Neural progenitor cell (in vitro differentiated cells): ENCODE measurements at regions not wholly inside any gene's neighbourhood (a gene's known extent, or its start where the extent isn't known, plus 50 kb on each side); places are given as distances from the start of the nearest gene placed in this dataset.
A peak's percentile ranks its signal among the peaks of the same experiment; 100 is the strongest.

Experiments used
- DNase-seq: peaks from one replicate; pipeline ENCODE4 v3.0.0-alpha.2; 2016; ENCODE audit warnings: low spot score
- H2AFZ ChIP-seq: fragments of 200-600 bp; sonication (generic); replicated peaks from 2 replicates; pipeline ENCODE4 v1.6.1; 2016; ENCODE audit warnings: antibody characterized with exemption
- H3F3A ChIP-seq: fragments of 200-600 bp; sonication (generic); 2 replicates; pipeline ENCODE4 v1.6.1; 2016; ENCODE audit warnings: antibody characterized with exemption, low read depth
- H3K27ac ChIP-seq: fragments of 200-600 bp; sonication (generic); 2 replicates; pipeline ENCODE4 v1.5.1; 2016; ENCODE audit warnings: mild to moderate bottlenecking
- H3K27me3 ChIP-seq: fragments of 200-600 bp; sonication (generic); 2 replicates; pipeline ENCODE4 v1.6.1; 2016; ENCODE audit warnings: mild to moderate bottlenecking, moderate library complexity
- H3K36me3 ChIP-seq: fragments of 200-600 bp; sonication (generic); 2 replicates; pipeline ENCODE4 v1.5.1; 2016
- H3K4me1 ChIP-seq: fragments of 200-600 bp; sonication (generic); 2 replicates; pipeline ENCODE4 v1.6.1; 2016; ENCODE audit warnings: mixed run types
- H3K4me2 ChIP-seq: fragments of 200-600 bp; sonication (generic); 2 replicates; pipeline ENCODE4 v1.6.1; 2016
- H3K4me3 ChIP-seq: fragments of 200-600 bp; sonication (generic); 2 replicates; pipeline ENCODE4 v1.5.1; 2016
- H3K79me2 ChIP-seq: fragments of 200-600 bp; sonication (generic); 2 replicates; pipeline ENCODE4 v1.6.1; 2016; ENCODE audit warnings: low read depth
- H3K9ac ChIP-seq: fragments of 200-600 bp; sonication (generic); 2 replicates; pipeline ENCODE4 v1.6.1; 2016
- H3K9me3 ChIP-seq: fragments of 200-600 bp; sonication (generic); 2 replicates; pipeline ENCODE4 v1.5.1; 2016; ENCODE audit warnings: low read depth
- H4K20me1 ChIP-seq: fragments of 200-600 bp; sonication (generic); 2 replicates; pipeline ENCODE4 v1.6.1; 2016; ENCODE audit warnings: low read depth
- H3K27ac Mint-ChIP-seq: 3 replicates; pipeline ENCODE4 v1.8.0; 2021; ENCODE audit warnings: mixed read lengths
- H3K27me3 Mint-ChIP-seq: 2 replicates; pipeline ENCODE4 v1.8.0; 2022; ENCODE audit warnings: low read depth, mild to moderate bottlenecking, inconsistent platforms, moderate library complexity, mixed read lengths; ENCODE audit not compliant: insufficient read depth
- H3K36me3 Mint-ChIP-seq: 3 replicates; pipeline ENCODE4 v1.8.0; 2021; ENCODE audit warnings: mixed read lengths
- H3K4me1 Mint-ChIP-seq: 3 replicates; pipeline ENCODE4 v1.8.0; 2021; ENCODE audit warnings: mixed read lengths
- H3K4me3 Mint-ChIP-seq: 3 replicates; pipeline ENCODE4 v1.8.0; 2021; ENCODE audit warnings: mild to moderate bottlenecking, moderate library complexity, mixed read lengths
- H3K9me3 Mint-ChIP-seq: 3 replicates; pipeline ENCODE4 v1.8.0; 2020; ENCODE audit warnings: mixed read lengths
- CTCF ChIP-seq: fragments of 200-600 bp; sonication (generic); IDR thresholded peaks from 2 replicates; pipeline ENCODE4 v1.5.1; 2017; ENCODE audit warnings: antibody characterized with exemption, mild to moderate bottlenecking
- EZH2 ChIP-seq: fragments of 200-600 bp; sonication (generic); IDR thresholded peaks from 2 replicates; pipeline ENCODE4 v1.6.1; 2017; ENCODE audit warnings: antibody characterized with exemption, mild to moderate bottlenecking, moderate library complexity
- EZH2phosphoT487 ChIP-seq: fragments of 200-600 bp; sonication (generic); IDR thresholded peaks from 2 replicates; pipeline ENCODE4 v1.6.1; 2017; ENCODE audit warnings: antibody characterized with exemption

- no peaks in the 10 kb centered on the region for H3K9me3 ChIP-seq
- H3K4me1 Mint-ChIP-seq = peaks cover 45% of the 10 kb centered on the region
- peaks cover 4% of the 10 kb centered on the region for H3K4me1 ChIP-seq
- no peak overlapping the region for H3K4me3 Mint-ChIP-seq
- no peaks in the 10 kb centered on the region for H3K27me3 ChIP-seq
- H3K4me3 ChIP-seq = no peak overlapping the region
- peaks cover 2% of the 10 kb centered on the region for H3K9me3 Mint-ChIP-seq
- no peaks in the 10 kb centered on the region for H3K36me3 Mint-ChIP-seq
- H3K4me2 ChIP-seq = no peak overlapping the region
- H3K9ac ChIP-seq = no peak overlapping the region
- no peaks in the 10 kb centered on the region for H3K79me2 ChIP-seq
- H3K27ac Mint-ChIP-seq = peak overlapping the region; percentile 83
- no peak overlapping the region for H2AFZ ChIP-seq
- H4K20me1 ChIP-seq = no peaks in the 10 kb centered on the region
- H3K27ac ChIP-seq = no peak overlapping the region
- TF ChIP-seq CTCF (no peak), EZH2phosphoT487 (no peak), EZH2 (no peak)
- H3K36me3 ChIP-seq = no peaks in the 10 kb centered on the region
- H3K27me3 Mint-ChIP-seq = peaks cover 7% of the 10 kb centered on the region
- DNase-seq = peak; percentile 30
- H3F3A ChIP-seq = no peaks in the 10 kb centered on the region
Observed at GRCh38 chr18:10242936-10243680, 211.3 kb upstream of the APCDD1 start.

GRCh38 chr18:10244341-10244740 is 210.1 kb upstream of the APCDD1 start:
- Histone ChIP-seq H3K4me1 (peaks cover 4% of the 10 kb centered on the region), H2AFZ (no peak overlapping the region), H3K27me3 (no peaks in the 10 kb centered on the region), H3K9ac (no peak overlapping the region), H3K79me2 (no peaks in the 10 kb centered on the region), H3K4me3 (no peak overlapping the region), H3F3A (no peaks in the 10 kb centered on the region), H3K27ac (no peak overlapping the region), H3K9me3 (no peaks in the 10 kb centered on the region), H4K20me1 (no peaks in the 10 kb centered on the region), H3K4me2 (no peak overlapping the region), H3K36me3 (no peaks in the 10 kb centered on the region)
- Mint-ChIP-seq H3K36me3 (no peaks in the 10 kb centered on the region), H3K4me3 (no peak overlapping the region), H3K4me1 (peaks cover 38% of the 10 kb centered on the region), H3K27me3 (peaks cover 9% of the 10 kb centered on the region), H3K9me3 (peaks cover 2% of the 10 kb centered on the region), H3K27ac (peak overlapping the region; percentile 61)
- DNase-seq = no peak
- TF ChIP-seq CTCF (no peak), EZH2phosphoT487 (no peak), EZH2 (no peak)

- no peaks in the 10 kb centered on the region for H3K9me3 ChIP-seq
- H4K20me1 ChIP-seq = no peaks in the 10 kb centered on the region
- no peak overlapping the region for H2AFZ ChIP-seq
- Mint-ChIP-seq H3K4me3 (no peak overlapping the region), H3K27me3 (peaks cover 9% of the 10 kb centered on the region), H3K36me3 (no peaks in the 10 kb centered on the region), H3K27ac (peak overlapping the region; percentile 61), H3K4me1 (peaks cover 38% of the 10 kb centered on the region), H3K9me3 (peaks cover 4% of the 10 kb centered on the region)
- H3F3A ChIP-seq = no peaks in the 10 kb centered on the region
- no peak overlapping the region for H3K9ac ChIP-seq
- no peaks in the 10 kb centered on the region for H3K27me3 ChIP-seq
- H3K4me1 ChIP-seq = peaks cover 4% of the 10 kb centered on the region
- TF ChIP-seq EZH2 (no peak), CTCF (no peak), EZH2phosphoT487 (no peak)
- no peak overlapping the region for H3K4me3 ChIP-seq
- no peak for DNase-seq
- no peaks in the 10 kb centered on the region for H3K79me2 ChIP-seq
- no peaks in the 10 kb centered on the region for H3K36me3 ChIP-seq
- H3K27ac ChIP-seq = no peak overlapping the region
- no peak overlapping the region for H3K4me2 ChIP-seq
Observed at GRCh38 chr18:10245031-10245845, 209.2 kb upstream of the APCDD1 start.
